Tibial artery (tissue), 4 donors: ENCODE measurements at regions not wholly inside any gene's neighbourhood (a gene's known extent, or its start where the extent isn't known, plus 50 kb on each side); places are given as distances from the start of the nearest gene placed in this dataset.
"Not testable (repeated sequence)": the region's sequence is repeated elsewhere in the genome, so short reads cannot be mapped to it uniquely, and the experiment has no call there.

Source experiments
- DNase-seq, 2 donors: peaks; one replicate each; pipeline ENCODE4 v3.0.0-alpha.2; 2019
- H3K27ac ChIP-seq, 2 donors: fragments of 200-600 bp; sonication (generic) in 1 of 2; 1 replicate in 1 of 2; 2 replicates in 1 of 2; pipeline ENCODE4 v1.5.1; 2018 to 2019; ENCODE audit warnings: mild to moderate bottlenecking in 1 of 2
- H3K27me3 ChIP-seq, 2 donors: fragments of 200-600 bp; sonication (generic) in 1 of 2; one replicate each; pipeline versions ENCODE4 v1.5.1 to v1.6.0; 2016 to 2019
- H3K36me3 ChIP-seq, 3 donors: fragments of 200-600 bp; sonication (generic) in 2 of 3; one replicate each; pipeline ENCODE4 v1.5.1; 2016 to 2019; ENCODE audit warnings: mild to moderate bottlenecking in 2 of 3
- H3K4me1 ChIP-seq, 4 donors: fragments of 200-600 bp; sonication (generic) in 2 of 4; 1 replicate in 3 of 4; 2 replicates in 1 of 4; pipeline ENCODE4 v1.5.1; 2016 to 2019
- H3K4me3 ChIP-seq, 2 donors: fragments of 200-600 bp; sonication (generic) in 1 of 2; 1 replicate in 1 of 2; 2 replicates in 1 of 2; pipeline ENCODE4 v1.5.1; 2018 to 2019; ENCODE audit warnings: mild to moderate bottlenecking in 2 of 2
- H3K9me3 ChIP-seq, 3 donors: fragments of 200-600 bp; sonication (generic) in 1 of 3; one replicate each; pipeline ENCODE4 v1.5.1; 2016 to 2019
- CTCF ChIP-seq, 2 experiments: fragments of 200-600 bp in 1 of 2; fragments of 450-650 bp in 1 of 2; IDR thresholded peaks; one replicate each; pipeline ENCODE4 v1.5.1; 2017 to 2019; ENCODE audit warnings: antibody characterized with exemption in 2 of 2, mild to moderate bottlenecking in 1 of 2, moderate library complexity in 1 of 2
- intact Hi-C: fragments of 100-400 bp; cut with DNase I; formaldehyde crosslinking; loops from one replicate; pipeline ENCODE4 v1.15.0; 2023; ENCODE audit warnings: low total_unique reads

DNA sequence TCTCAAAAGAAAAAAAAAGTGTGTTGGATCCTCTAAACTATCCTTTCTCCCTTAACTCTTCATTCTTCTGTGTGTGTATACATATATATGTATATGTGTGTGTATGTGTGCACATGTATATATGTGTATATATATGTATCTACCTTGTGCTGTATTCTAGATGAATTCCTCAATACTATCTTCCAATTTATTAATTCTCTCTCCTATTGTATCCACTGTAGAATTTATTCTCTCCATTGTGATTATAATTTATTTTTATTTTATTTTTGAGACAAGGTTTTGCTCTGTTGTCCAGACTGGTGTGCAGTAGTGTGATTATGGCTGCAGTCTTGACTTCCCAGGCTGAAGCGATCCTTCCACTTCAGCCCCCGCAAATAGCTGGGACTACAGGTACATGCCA, 147.1 kb upstream of the ZNF618 start:
- no peaks in the 10 kb centered on the region for H3K4me1 ChIP-seq
- H3K27ac ChIP-seq: no peak overlapping the region
- peaks cover 0 to 12% (median 7%) of the 10 kb centered on the region in 3 donors for H3K9me3 ChIP-seq
- TF ChIP-seq CTCF (IDR thresholded peaks at IDR 0.05): no peak
- no peaks in the 10 kb centered on the region for H3K27me3 ChIP-seq
- peaks cover 0 to 4% (median 0%) of the 10 kb centered on the region in 3 donors for H3K36me3 ChIP-seq
- no peak for DNase-seq
- H3K4me3 ChIP-seq: no peak overlapping the region
- intact Hi-C loops: no loop called here

GRCh38 chr9:113734826-113735225, 141.3 kb upstream of the ZNF618 start:
- Histone ChIP-seq H3K27me3 (peaks cover 0 to 4% of the 10 kb centered on the region in 2 donors), H3K9me3 (peaks cover 0 to 6% (median 0%) of the 10 kb centered on the region in 3 donors), H3K4me3 (no peak overlapping the region), H3K27ac (no peak overlapping the region), H3K36me3 (no peaks in the 10 kb centered on the region), H3K4me1 (no peaks in the 10 kb centered on the region)
- TF ChIP-seq CTCF (IDR thresholded peaks at IDR 0.05): no peak
- DNase-seq: no peak
- intact Hi-C loops: loop anchor here (5.0 kb wide), 2 partner anchors 142 to 297 kb away; partner anchors contain the start of gene ZNF618

DNA sequence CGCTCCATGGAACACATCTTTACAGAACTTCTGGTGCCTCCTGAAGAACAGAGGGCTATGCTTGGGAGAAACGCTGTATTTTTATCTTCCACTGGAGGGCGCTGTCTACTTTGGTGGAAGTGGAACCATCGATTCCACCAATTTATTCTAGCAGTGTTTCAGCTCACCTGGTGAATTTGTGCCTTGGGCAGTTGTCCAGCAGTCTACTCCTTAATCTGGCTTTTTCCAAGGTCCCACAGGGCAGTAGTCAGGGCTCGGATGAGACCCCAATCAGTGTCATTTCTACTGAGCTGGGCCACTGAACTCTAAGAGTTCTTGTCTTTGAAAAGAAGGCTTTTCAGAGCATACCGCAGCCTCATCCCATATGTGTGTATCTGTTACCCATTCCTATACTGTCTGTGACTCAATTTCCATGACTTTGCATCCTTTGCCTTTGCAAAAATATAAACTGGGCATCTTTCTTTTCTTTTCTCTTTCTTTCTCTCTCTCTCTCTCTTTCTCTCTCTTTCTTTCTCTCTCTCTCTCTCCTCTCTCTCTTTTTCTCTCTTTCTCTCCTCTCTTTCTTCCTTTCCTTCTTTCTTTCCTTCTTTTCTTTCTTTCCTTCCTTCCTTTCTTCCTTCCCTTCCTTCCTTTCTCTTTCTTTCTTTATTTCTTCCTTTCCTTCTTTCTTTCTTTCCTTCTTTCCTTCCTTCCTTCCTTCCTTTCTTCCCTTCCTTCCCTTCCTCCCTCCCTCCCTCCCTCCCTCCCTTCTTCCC, 138.4 kb upstream of the ZNF618 start:
- no peaks in the 10 kb centered on the region for H3K36me3 ChIP-seq
- peak in 1 of 2 donors; percentile 35 for DNase-seq
- peaks cover 0 to 4% (median 0%) of the 10 kb centered on the region in 4 donors for H3K4me1 ChIP-seq
- H3K27me3 ChIP-seq: peaks cover 0 to 13% of the 10 kb centered on the region in 2 donors
- H3K27ac ChIP-seq: no peak overlapping the region
- no peak overlapping the region for H3K4me3 ChIP-seq
- no peaks in the 10 kb centered on the region for H3K9me3 ChIP-seq
- TF ChIP-seq CTCF (IDR thresholded peaks at IDR 0.05): peak; percentile 79 to 81
- intact Hi-C loops: loop anchor here (5.0 kb wide), 2 partner anchors 140 to 295 kb away; partner anchors contain the start of gene ZNF618

GRCh38 chr9:113738496-113738892, 137.6 kb upstream of the ZNF618 start:
- Histone ChIP-seq H3K9me3 (no peaks in the 10 kb centered on the region), H3K27me3 (peaks cover 0 to 17% of the 10 kb centered on the region in 2 donors), H3K36me3 (no peaks in the 10 kb centered on the region), H3K27ac (no peak overlapping the region), H3K4me3 (no peak overlapping the region), H3K4me1 (peaks cover 0 to 4% (median 0%) of the 10 kb centered on the region in 4 donors)
- intact Hi-C loops: loop anchor here (5.0 kb wide), 2 partner anchors 139 to 294 kb away; partner anchors contain the start of gene ZNF618
- DNase-seq: no peak
- TF ChIP-seq CTCF (IDR thresholded peaks at IDR 0.05): no peak

- H3K36me3 ChIP-seq: no peaks in the 10 kb centered on the region
- no peak overlapping the region for H3K4me3 ChIP-seq
- no peaks in the 10 kb centered on the region for H3K9me3 ChIP-seq
- peaks cover 0 to 17% of the 10 kb centered on the region in 2 donors for H3K27me3 ChIP-seq
- DNase-seq: no peak
- intact Hi-C loops: loop anchor here (5.0 kb wide), 2 partner anchors 138 to 293 kb away; partner anchors contain the start of gene ZNF618
- peaks cover 0 to 4% (median 0%) of the 10 kb centered on the region in 4 donors for H3K4me1 ChIP-seq
- no peak overlapping the region for H3K27ac ChIP-seq
- no peak for TF ChIP-seq CTCF (IDR thresholded peaks at IDR 0.05)
Measured at GRCh38 chr9:113738893-113739604, 137.1 kb upstream of the ZNF618 start.

DNA sequence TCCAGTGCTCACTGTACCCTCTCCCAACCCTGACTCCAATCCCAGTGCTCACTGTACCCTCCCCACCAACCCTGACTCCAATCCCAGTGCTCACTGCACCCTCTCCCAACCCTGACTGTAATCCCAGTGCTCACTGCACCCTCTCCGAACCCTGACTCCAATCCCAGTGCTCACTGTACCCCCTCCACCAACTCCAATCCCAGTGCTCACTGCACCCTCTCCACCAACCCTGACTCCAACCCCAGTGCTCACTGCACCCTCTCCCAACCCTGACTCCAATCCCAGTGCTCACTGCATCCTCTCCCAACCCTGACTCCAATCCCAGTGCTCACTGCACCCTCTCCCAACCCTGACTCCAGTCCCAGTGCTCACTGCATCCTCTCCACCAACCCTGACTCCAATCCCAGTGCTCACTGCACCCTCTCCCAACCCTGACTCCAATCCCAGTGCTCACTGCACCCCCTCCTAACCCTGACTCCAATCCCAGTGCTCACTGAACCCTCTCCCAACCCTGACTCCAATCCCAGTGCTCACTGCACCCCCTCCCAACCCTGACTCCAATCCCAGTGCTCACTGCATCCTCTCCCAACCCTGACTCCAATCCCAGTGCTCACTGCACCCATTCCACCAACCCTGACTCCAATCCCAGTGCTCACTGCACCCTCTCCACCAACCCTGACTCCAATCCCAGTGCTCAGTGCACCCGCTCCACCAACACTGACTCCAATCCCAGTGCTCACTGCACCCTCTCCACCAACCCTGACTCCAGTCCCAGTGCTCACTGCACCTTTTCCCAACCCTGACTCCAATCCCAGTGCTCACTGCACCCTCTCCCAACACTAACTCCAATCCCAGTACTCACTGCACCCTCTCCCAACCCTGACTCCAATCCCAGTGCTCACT, 136.3 kb upstream of the ZNF618 start:
- peaks cover 0 to 19% of the 10 kb centered on the region in 2 donors for H3K27me3 ChIP-seq
- intact Hi-C loops: loop anchor here (5.0 kb wide), 2 partner anchors 137 to 292 kb away; partner anchors contain the start of gene ZNF618
- H3K4me3 ChIP-seq, H3K4me1 ChIP-seq, DNase-seq, H3K27ac ChIP-seq, H3K36me3 ChIP-seq, H3K9me3 ChIP-seq: not testable (repeated sequence)

GRCh38 chr9:113740508-113741500, 135.3 kb upstream of the ZNF618 start:
- H3K27ac ChIP-seq, H3K4me1 ChIP-seq, H3K9me3 ChIP-seq, intact Hi-C loops, H3K4me3 ChIP-seq, DNase-seq, H3K36me3 ChIP-seq: not testable (repeated sequence)
- peaks cover 0 to 17% of the 10 kb centered on the region in 2 donors for H3K27me3 ChIP-seq
